ENCODE measurements at regions not wholly inside any gene's neighbourhood (a gene's known extent, or its start where the extent isn't known, plus 50 kb on each side); places are given as distances from the start of the nearest gene placed in this dataset.

DNA sequence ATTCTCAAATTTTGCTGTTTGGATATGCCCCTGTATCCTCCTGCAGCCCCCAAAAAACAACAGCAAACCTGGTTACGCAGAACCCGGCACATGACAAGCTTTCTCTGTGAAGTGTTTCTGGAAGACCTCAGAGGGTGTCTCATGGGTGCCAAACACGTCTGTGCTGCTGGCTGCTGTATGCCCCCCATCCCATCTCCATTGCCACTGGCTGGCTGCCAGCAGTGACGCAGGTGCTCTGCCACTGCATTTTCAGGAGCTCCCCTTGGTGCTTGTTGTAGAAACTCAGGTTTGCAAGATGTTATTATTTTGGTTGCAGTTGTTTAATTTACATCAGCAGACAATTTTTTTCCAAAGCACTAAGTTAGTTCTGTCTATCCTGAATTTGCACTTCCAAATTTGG, 166.4 kb upstream of the FANCL start:
- no peak for TF ChIP-seq L3MBTL2 (conservative IDR thresholded peaks at IDR 0.05)
- no peak for TF ChIP-seq TARDBP (IDR thresholded peaks at IDR 0.05)
- TF ChIP-seq CTBP1 (IDR thresholded peaks at IDR 0.05; ENCODE audit: borderline replicate concordance), result no peak
- TF ChIP-seq BHLHE40 (IDR thresholded peaks at IDR 0.05; ENCODE audit: borderline replicate concordance), result no peak
- TF ChIP-seq FOXM1 (IDR thresholded peaks at IDR 0.05; ENCODE audit: borderline replicate concordance), result no peak
- TF ChIP-seq NFRKB (IDR thresholded peaks at IDR 0.05), result no peak
- no peak for TF ChIP-seq SP1 (IDR thresholded peaks at IDR 0.05)
- no peak for TF ChIP-seq LEF1 (IDR thresholded peaks at IDR 0.05; ENCODE audit: borderline replicate concordance)
- TF ChIP-seq HDGF (IDR thresholded peaks at IDR 0.05; ENCODE audit: borderline replicate concordance), result no peak
- no peak for TF ChIP-seq FOXK2 (IDR thresholded peaks at IDR 0.05)
- no peak for TF ChIP-seq SUZ12 (IDR thresholded peaks at IDR 0.05)
- TF ChIP-seq, protein P1, sequence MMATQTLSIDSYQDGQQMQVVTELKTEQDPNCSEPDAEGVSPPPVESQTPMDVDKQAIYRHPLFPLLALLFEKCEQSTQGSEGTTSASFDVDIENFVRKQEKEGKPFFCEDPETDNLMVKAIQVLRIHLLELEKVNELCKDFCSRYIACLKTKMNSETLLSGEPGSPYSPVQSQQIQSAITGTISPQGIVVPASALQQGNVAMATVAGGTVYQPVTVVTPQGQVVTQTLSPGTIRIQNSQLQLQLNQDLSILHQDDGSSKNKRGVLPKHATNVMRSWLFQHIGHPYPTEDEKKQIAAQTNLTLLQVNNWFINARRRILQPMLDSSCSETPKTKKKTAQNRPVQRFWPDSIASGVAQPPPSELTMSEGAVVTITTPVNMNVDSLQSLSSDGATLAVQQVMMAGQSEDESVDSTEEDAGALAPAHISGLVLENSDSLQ (IDR thresholded peaks at IDR 0.05), result no peak
- no peak for TF ChIP-seq ARNT (IDR thresholded peaks at IDR 0.05)

Measured in HEK293T (cell line).